ENCODE measurements at regions not wholly inside any gene's neighbourhood (a gene's known extent, or its start where the extent isn't known, plus 50 kb on each side); places are given as distances from the start of the nearest gene placed in this dataset.
"Not testable (repeated sequence)": the region's sequence is repeated elsewhere in the genome, so short reads cannot be mapped to it uniquely, and the experiment has no call there.

DNA sequence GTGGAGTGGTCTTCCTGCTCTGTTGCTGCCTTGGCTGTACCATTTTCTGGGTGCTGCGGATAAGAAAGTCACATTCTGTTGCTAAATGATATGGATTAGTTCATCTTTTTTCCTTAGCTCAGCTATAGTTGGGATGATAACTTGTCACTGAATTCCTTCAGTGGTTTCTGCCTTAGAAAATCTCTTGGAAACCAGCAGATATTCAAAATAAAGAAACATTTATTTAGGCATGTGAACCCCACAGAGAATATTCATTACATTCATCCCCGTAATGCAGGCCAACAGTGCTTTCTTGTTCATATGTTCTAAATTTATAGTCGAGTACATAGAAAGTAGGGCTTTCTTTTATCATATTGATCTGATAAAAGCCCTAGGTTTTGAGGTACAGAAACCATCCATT, 151.3 kb downstream of the CYB561 start:
- intact Hi-C loops (cut with DNase I): no loop called here
- no peaks in the 10 kb centered on the region for H3K27me3 ChIP-seq
- H3K27ac ChIP-seq: no peak overlapping the region
- H3K4me1 ChIP-seq: peaks cover 8% of the 10 kb centered on the region
- peaks cover 4% of the 10 kb centered on the region for H3K9me3 ChIP-seq
- DNase-seq: no peak
- H3K4me3 ChIP-seq: no peak overlapping the region
- no peak for ATAC-seq
- TF ChIP-seq, protein P1, sequence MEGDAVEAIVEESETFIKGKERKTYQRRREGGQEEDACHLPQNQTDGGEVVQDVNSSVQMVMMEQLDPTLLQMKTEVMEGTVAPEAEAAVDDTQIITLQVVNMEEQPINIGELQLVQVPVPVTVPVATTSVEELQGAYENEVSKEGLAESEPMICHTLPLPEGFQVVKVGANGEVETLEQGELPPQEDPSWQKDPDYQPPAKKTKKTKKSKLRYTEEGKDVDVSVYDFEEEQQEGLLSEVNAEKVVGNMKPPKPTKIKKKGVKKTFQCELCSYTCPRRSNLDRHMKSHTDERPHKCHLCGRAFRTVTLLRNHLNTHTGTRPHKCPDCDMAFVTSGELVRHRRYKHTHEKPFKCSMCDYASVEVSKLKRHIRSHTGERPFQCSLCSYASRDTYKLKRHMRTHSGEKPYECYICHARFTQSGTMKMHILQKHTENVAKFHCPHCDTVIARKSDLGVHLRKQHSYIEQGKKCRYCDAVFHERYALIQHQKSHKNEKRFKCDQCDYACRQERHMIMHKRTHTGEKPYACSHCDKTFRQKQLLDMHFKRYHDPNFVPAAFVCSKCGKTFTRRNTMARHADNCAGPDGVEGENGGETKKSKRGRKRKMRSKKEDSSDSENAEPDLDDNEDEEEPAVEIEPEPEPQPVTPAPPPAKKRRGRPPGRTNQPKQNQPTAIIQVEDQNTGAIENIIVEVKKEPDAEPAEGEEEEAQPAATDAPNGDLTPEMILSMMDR (IDR thresholded peaks at IDR 0.05): no peak
- no peaks in the 10 kb centered on the region for H3K36me3 ChIP-seq

DNA sequence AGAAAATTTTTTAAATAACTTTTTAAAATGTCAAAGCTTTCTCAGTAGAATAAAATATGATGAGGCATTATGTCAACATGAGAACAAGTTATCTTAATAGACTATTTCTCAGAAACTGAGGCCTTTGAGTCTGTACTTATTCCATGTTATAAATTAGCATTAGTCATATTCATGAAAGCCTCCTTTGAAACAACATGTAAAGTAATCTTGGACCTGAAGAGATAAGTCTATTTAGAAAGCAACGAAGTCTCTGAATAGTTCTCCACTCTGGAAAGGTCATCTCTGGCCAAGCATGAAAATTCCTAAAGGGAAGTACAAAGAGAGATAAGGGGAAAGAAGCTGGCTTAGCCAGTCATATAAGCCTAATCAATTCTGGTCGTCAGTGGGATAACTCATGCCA, 150.8 kb downstream of the CYB561 start:
- DNase-seq: no peak
- no peaks in the 10 kb centered on the region for H3K27me3 ChIP-seq
- TF ChIP-seq, protein P1 (IDR thresholded peaks at IDR 0.05): no peak
- H3K4me1 ChIP-seq: peaks cover 8% of the 10 kb centered on the region
- H3K9me3 ChIP-seq: peaks cover 4% of the 10 kb centered on the region
- intact Hi-C loops (cut with DNase I): no loop called here
- H3K36me3 ChIP-seq: no peaks in the 10 kb centered on the region
- no peak overlapping the region for H3K4me3 ChIP-seq
- H3K27ac ChIP-seq: no peak overlapping the region
- ATAC-seq: no peak

DNA sequence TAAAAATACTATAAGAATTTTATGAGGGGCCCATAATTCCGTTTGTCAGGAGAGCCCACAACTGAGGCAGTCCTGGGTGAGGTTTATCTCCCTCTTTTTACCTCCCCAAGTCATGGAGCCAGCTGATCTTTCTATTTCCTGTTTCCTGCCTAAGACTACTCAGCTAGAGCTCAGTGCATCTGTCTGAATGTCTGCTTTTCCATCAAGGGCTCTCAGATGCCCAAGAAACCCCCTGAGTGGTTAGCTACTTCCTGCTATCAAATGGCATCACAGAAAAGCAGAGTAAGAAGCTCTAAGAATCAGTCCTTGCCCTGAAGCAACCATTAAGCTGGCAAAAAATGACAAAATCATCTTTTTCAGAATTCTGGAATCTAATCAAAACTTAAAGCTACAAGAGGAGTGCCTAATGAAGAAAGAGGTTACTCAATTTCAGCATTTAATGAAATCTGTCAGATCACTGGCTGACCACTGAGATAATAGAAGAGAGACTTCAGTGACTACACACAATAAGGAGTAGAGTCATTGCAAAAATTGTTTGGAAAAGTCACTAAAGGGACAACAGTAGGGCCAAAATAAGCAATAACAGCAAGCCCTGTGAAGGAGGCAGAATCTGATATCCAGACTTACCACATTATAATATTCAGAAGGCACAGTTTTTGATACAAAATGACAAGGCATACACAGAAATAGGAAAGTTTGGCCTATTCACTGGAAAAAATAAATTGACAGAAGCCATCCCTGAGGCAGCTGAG, 150.1 kb downstream of the CYB561 start:
- Histone ChIP-seq H3K27me3 (no peaks in the 10 kb centered on the region), H3K36me3 (no peaks in the 10 kb centered on the region), H3K9me3 (peaks cover 4% of the 10 kb centered on the region), H3K4me3 (no peak overlapping the region), H3K27ac (no peak overlapping the region), H3K4me1 (peaks cover 8% of the 10 kb centered on the region)
- DNase-seq: no peak
- intact Hi-C loops (cut with DNase I): no loop called here
- ATAC-seq: no peak
- TF ChIP-seq, protein P1 (IDR thresholded peaks at IDR 0.05): no peak

DNA sequence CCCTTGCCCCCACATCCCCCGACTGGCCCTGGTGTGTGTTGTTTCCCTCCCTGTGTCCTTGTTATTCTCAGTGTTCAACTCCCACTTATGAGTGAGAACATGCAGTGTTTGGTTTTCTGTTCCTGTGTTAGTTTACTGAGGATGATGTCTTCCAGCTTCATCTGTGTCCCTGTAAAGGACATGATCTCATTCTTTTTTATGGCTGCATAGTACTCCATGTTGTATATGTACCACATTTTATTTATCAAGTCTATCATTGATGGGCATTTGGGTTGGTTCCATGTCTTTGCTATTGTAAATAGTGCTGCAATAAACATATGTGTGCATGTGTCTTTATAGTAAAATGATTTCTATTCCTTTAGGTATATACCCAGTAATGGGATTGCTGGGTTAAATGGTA, 147.2 kb downstream of the CYB561 start:
- H3K36me3 ChIP-seq; H3K4me3 ChIP-seq; H3K4me1 ChIP-seq; ATAC-seq; intact Hi-C loops (cut with DNase I); H3K9me3 ChIP-seq; DNase-seq; H3K27me3 ChIP-seq; H3K27ac ChIP-seq: not testable (repeated sequence)

DNA sequence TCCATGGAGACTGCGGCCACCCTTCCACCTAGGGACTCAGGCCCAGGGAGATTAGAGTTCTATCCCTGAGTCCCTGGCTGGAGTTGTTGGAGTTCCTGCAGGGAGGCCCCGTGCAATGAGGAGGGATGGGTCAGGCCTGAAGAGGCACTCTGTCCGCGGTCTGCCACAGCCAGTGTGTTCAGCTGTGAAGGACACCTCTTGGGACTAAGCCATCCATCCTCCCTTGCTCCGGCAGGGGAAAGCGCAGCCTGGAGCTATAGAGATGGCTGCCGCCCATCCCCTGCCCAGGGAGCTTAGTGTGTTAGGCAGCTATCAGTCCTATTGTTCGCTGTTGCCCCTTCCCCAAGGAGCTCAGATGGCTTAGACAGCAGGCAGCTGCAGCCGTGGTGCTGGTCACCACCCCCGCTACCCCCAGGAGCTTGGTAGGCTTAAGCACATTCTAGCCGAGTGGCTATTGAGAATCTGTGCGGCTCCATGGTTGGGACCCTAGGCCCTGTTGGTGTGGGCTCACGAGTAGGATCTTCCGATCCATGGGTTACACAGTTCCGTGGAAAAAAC, 141.3 kb downstream of the CYB561 start:
- TF ChIP-seq, protein P1 (IDR thresholded peaks at IDR 0.05): no peak
- DNase-seq (no peak), ATAC-seq (no peak)
- Histone ChIP-seq H3K27me3 (no peaks in the 10 kb centered on the region), H3K27ac (no peak overlapping the region), H3K4me1 (no peaks in the 10 kb centered on the region), H3K9me3 (no peaks in the 10 kb centered on the region), H3K36me3 (no peaks in the 10 kb centered on the region), H3K4me3 (no peak overlapping the region)
- intact Hi-C loops (cut with DNase I): no loop called here

DNA sequence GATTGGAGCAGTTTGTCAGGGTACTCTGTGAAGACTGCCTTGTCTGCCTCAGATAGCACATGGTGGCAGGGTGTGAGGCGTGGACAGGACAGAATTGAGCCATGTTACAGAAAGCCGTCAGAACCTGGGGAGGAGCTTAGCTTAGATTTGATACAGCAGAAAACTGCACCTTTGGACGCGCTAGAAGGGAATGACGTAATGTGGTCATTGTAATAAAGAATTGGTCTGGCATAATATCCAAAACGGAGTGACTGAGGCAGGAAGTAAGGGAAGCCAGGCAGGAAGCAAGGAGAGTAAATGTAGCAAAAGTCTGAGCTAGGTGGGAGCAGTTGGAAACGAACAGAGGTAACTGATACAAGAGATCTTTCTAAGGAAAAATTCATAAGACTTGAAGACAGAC, 140.2 kb downstream of the CYB561 start:
- intact Hi-C loops (cut with DNase I): no loop called here
- no peaks in the 10 kb centered on the region for H3K27me3 ChIP-seq
- ATAC-seq: no peak
- no peak overlapping the region for H3K27ac ChIP-seq
- TF ChIP-seq, protein P1 (IDR thresholded peaks at IDR 0.05): no peak
- no peaks in the 10 kb centered on the region for H3K4me1 ChIP-seq
- no peak for DNase-seq
- no peaks in the 10 kb centered on the region for H3K9me3 ChIP-seq
- no peaks in the 10 kb centered on the region for H3K36me3 ChIP-seq
- H3K4me3 ChIP-seq: no peak overlapping the region

Data from upper lobe of right lung (tissue), 1 donor.